H9 (cell line): ENCODE measurements at regions not wholly inside any gene's neighbourhood (a gene's known extent, or its start where the extent isn't known, plus 50 kb on each side); places are given as distances from the start of the nearest gene placed in this dataset.
A peak's percentile ranks its signal among the peaks of the same experiment; 100 is the strongest.

Experiments used
- DNase-seq: peaks from one replicate; pipeline ENCODE4 v3.0.0-alpha.2; 2017
- H2AFZ ChIP-seq: one replicate; pipeline ENCODE4 v1.6.1; 2013; ENCODE audit warnings: mild to moderate bottlenecking, low read length, control low read depth, moderate library complexity
- H2AK5ac ChIP-seq: 2 replicates; pipeline ENCODE4 v1.6.1; 2013; ENCODE audit warnings: low read length, control low read depth, mixed read lengths; ENCODE audit not compliant: insufficient read length
- H2BK120ac ChIP-seq: one replicate; pipeline ENCODE4 v1.6.1; 2013; ENCODE audit warnings: low read depth, mild to moderate bottlenecking, low read length, control low read depth, inconsistent platforms; ENCODE audit not compliant: poor library complexity, severe bottlenecking
- H2BK12ac ChIP-seq: 2 replicates; pipeline ENCODE4 v1.6.1; 2013; ENCODE audit warnings: low read length, control low read depth, mixed read lengths, low read depth; ENCODE audit not compliant: insufficient read length
- H2BK15ac ChIP-seq: 2 replicates; pipeline ENCODE4 v1.6.1; 2013; ENCODE audit warnings: low read depth, low read length, control low read depth
- H2BK20ac ChIP-seq: one replicate; pipeline ENCODE4 v1.6.1; 2013; ENCODE audit warnings: low read depth, mild to moderate bottlenecking, low read length, control low read depth, inconsistent platforms; ENCODE audit not compliant: poor library complexity, severe bottlenecking
- H2BK5ac ChIP-seq: 2 replicates; pipeline ENCODE4 v1.6.1; 2013; ENCODE audit warnings: low read length, control low read depth, mixed read lengths; ENCODE audit not compliant: insufficient read length
- H3K14ac ChIP-seq: 2 replicates; pipeline ENCODE4 v1.6.1; 2013; ENCODE audit warnings: low read length, control low read depth; ENCODE audit not compliant: insufficient read depth
- H3K18ac ChIP-seq: 2 replicates; pipeline ENCODE4 v1.6.1; 2013; ENCODE audit warnings: low read depth, mild to moderate bottlenecking, mixed read lengths, low read length, control low read depth; ENCODE audit not compliant: insufficient read length
- H3K23ac ChIP-seq: 2 replicates; pipeline ENCODE4 v1.6.1; 2013; ENCODE audit warnings: low read length, control low read depth, mixed read lengths, low read depth; ENCODE audit not compliant: insufficient read length
- H3K23me2 ChIP-seq: 2 replicates; pipeline ENCODE4 v1.6.1; 2013; ENCODE audit warnings: low read depth, mild to moderate bottlenecking, mixed read lengths, low read length, control low read depth; ENCODE audit not compliant: insufficient read length, poor library complexity, severe bottlenecking
- H3K27ac ChIP-seq: 2 replicates; pipeline ENCODE4 v1.5.1; 2013; ENCODE audit warnings: low read length, control low read depth, mixed read lengths, low read depth; ENCODE audit not compliant: insufficient read length
- H3K27me3 ChIP-seq: 2 replicates; pipeline ENCODE4 v1.6.1; 2013; ENCODE audit warnings: low read length, control low read depth, inconsistent platforms; ENCODE audit not compliant: insufficient read depth
- H3K4ac ChIP-seq: 2 replicates; pipeline ENCODE4 v1.6.1; 2013; ENCODE audit warnings: low read depth, mild to moderate bottlenecking, control low read depth, inconsistent platforms, low read length, moderate library complexity
- H3K4me1 ChIP-seq: 2 replicates; pipeline ENCODE4 v1.6.1; 2013; ENCODE audit warnings: low read length, control low read depth, inconsistent platforms; ENCODE audit not compliant: insufficient read depth
- H3K4me2 ChIP-seq: 2 replicates; pipeline ENCODE4 v1.6.1; 2013; ENCODE audit warnings: low read length, control low read depth, mixed read lengths; ENCODE audit not compliant: insufficient read length, insufficient read depth
- H3K56ac ChIP-seq: 2 replicates; pipeline ENCODE4 v1.6.1; 2013; ENCODE audit warnings: low read depth, mild to moderate bottlenecking, mixed read lengths, low read length, control low read depth; ENCODE audit not compliant: insufficient read length
- H3K79me1 ChIP-seq: 2 replicates; pipeline ENCODE4 v1.6.1; 2013; ENCODE audit warnings: low read depth, mild to moderate bottlenecking, moderate library complexity, low read length, control low read depth, inconsistent platforms; ENCODE audit not compliant: insufficient read depth, poor library complexity, severe bottlenecking
- H3K79me2 ChIP-seq: 2 replicates; pipeline ENCODE4 v1.6.1; 2013; ENCODE audit warnings: low read length, control low read depth, inconsistent platforms; ENCODE audit not compliant: insufficient read depth
- H3K9ac ChIP-seq: 2 replicates; pipeline ENCODE4 v1.6.1; 2013; ENCODE audit warnings: low read length, control low read depth, mixed read lengths; ENCODE audit not compliant: insufficient read length; ENCODE audit errors: extremely low read depth
- H3K9me3 ChIP-seq: one replicate; pipeline ENCODE4 v1.6.1; 2013; ENCODE audit warnings: low read depth, low read length, inconsistent platforms; ENCODE audit not compliant: control insufficient read depth
- H3T11ph ChIP-seq: one replicate; pipeline ENCODE4 v1.6.1; 2013; ENCODE audit warnings: mild to moderate bottlenecking, low read length, control low read depth, inconsistent platforms
- H4K20me1 ChIP-seq: one replicate; pipeline ENCODE4 v1.6.1; 2013; ENCODE audit not compliant: control insufficient read depth, insufficient read length, insufficient read depth
- H4K5ac ChIP-seq: 2 replicates; pipeline ENCODE4 v1.6.1; 2013; ENCODE audit warnings: low read depth, mild to moderate bottlenecking, mixed read lengths, low read length, control low read depth; ENCODE audit not compliant: insufficient read length
- H4K8ac ChIP-seq: replicated peaks from 2 replicates; pipeline ENCODE4 v1.6.1; 2013; ENCODE audit warnings: low read length, control low read depth, mixed read lengths, low read depth; ENCODE audit not compliant: insufficient read length
- H4K91ac ChIP-seq: 2 replicates; pipeline ENCODE4 v1.6.1; 2013; ENCODE audit warnings: low read depth, mild to moderate bottlenecking, moderate library complexity, mixed read lengths, low read length, control low read depth; ENCODE audit not compliant: insufficient read length
- H3K27ac Mint-ChIP-seq, 3 experiments: 2 replicates in 2 of 3; 3 replicates in 1 of 3; pipeline ENCODE4 v1.8.0; 2020 to 2021; ENCODE audit warnings: mixed read lengths in 3 of 3, mild to moderate bottlenecking in 1 of 3, moderate library complexity in 1 of 3
- H3K27me3 Mint-ChIP-seq: 2 replicates; pipeline ENCODE4 v1.8.0; 2021; ENCODE audit warnings: low read depth, mild to moderate bottlenecking, moderate library complexity, mixed read lengths
- H3K36me3 Mint-ChIP-seq, 3 experiments: 2 replicates in 2 of 3; 3 replicates in 1 of 3; pipeline ENCODE4 v1.8.0; 2020 to 2021; ENCODE audit warnings: low read depth in 3 of 3, mixed read lengths in 3 of 3; ENCODE audit not compliant: insufficient read depth in 1 of 3
- H3K4me1 Mint-ChIP-seq, 2 experiments: 2 replicates each; pipeline ENCODE4 v1.8.0; 2020; ENCODE audit warnings: mixed read lengths in 2 of 2
- H3K4me3 Mint-ChIP-seq, 2 experiments: 2 replicates in 1 of 2; 3 replicates in 1 of 2; pipeline ENCODE4 v1.8.0; 2020 to 2021; ENCODE audit warnings: mild to moderate bottlenecking in 2 of 2, mixed read lengths in 2 of 2, moderate library complexity in 1 of 2
- H3K9me3 Mint-ChIP-seq, 2 experiments: 2 replicates in 1 of 2; 3 replicates in 1 of 2; pipeline ENCODE4 v1.8.0; 2020; ENCODE audit warnings: mild to moderate bottlenecking in 2 of 2, mixed read lengths in 2 of 2, moderate library complexity in 1 of 2
- CTCF ChIP-seq: fragments of 200-600 bp; sonication (generic); conservative IDR thresholded peaks from 3 replicates; pipeline ENCODE4 v1.8.0; 2021; ENCODE audit warnings: antibody characterized with exemption, mild to moderate bottlenecking
- WGBS: extraction: QIAGEN DNeasy Blood & Tissue Kit; methylation state at CpG from one replicate; pipeline ENCODE4 v1.1.7; 2013; ENCODE audit warnings: missing lambda C conversion rate, low lambda C conversion rate, mixed read lengths; ENCODE audit not compliant: insufficient read length; ENCODE audit errors: extremely low coverage; 5-methylcytosine and 5-hydroxymethylcytosine counted together

DNA sequence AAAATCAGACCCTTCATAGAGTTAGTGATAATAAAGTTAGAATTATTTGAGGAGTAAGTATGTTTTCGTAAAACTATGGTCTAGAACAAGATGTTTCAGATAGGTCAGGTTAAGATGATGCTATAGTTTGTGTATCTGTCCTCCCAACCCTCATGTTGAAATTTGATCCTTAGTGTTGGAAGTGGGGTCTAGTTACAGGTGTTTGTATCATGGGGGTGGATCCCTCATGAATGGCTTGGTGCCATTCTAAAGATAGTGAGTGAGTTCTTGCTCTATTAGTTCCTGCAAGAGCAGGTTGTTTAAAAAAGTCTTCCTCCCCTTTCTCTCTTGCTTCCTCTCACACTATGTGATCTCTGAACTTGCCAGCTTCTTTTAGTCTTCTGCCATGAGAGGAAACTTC is 707.3 kb upstream of the FOXG1 start:
- H2BK5ac ChIP-seq, result no peak overlapping the region
- no peak overlapping the region for H2AFZ ChIP-seq
- H3K23me2 ChIP-seq, result no peaks in the 10 kb centered on the region
- no peak overlapping the region for H2BK12ac ChIP-seq
- no peaks in the 10 kb centered on the region; the same call in 1 of the 2 replicates for H3K4me1 ChIP-seq
- H4K20me1 ChIP-seq, result no peaks in the 10 kb centered on the region
- H3K4me2 ChIP-seq, result no peak overlapping the region
- no peaks in the 10 kb centered on the region for H3K79me2 ChIP-seq
- Mint-ChIP-seq H3K4me3 (no peak overlapping the region), H3K9me3 (no peaks in the 10 kb centered on the region), H3K27me3 (no peaks in the 10 kb centered on the region; the same call in 1 of the 2 replicates), H3K27ac (peak overlapping the region in 1 of 3 experiments; percentile 81; a peak in 1 of 7 replicates), H3K36me3 (no peaks in the 10 kb centered on the region), H3K4me1 (peaks cover 5 to 6% of the 10 kb centered on the region in 2 experiments; a peak in 3 of 4 replicates)
- no peak overlapping the region for H4K8ac ChIP-seq
- H3K4ac ChIP-seq, result no peak overlapping the region
- no peak overlapping the region for H4K91ac ChIP-seq
- H3K9ac ChIP-seq, result no peak overlapping the region
- no peak overlapping the region for H2BK20ac ChIP-seq
- no peaks in the 10 kb centered on the region for H3K27me3 ChIP-seq
- H3T11ph ChIP-seq, result no peak overlapping the region
- H2BK120ac ChIP-seq, result no peak overlapping the region
- no peak for TF ChIP-seq CTCF
- no peak overlapping the region for H3K14ac ChIP-seq
- H3K56ac ChIP-seq, result no peak overlapping the region
- no peak overlapping the region for H3K23ac ChIP-seq
- H3K27ac ChIP-seq, result no peak overlapping the region
- DNase-seq, result no peak
- H3K79me1 ChIP-seq, result no peaks in the 10 kb centered on the region
- no peak overlapping the region for H4K5ac ChIP-seq
- 100% methylated on average over 1 of the region's 1 CpG for WGBS
- no peaks in the 10 kb centered on the region for H3K9me3 ChIP-seq
- H2BK15ac ChIP-seq, result no peak overlapping the region
- H2AK5ac ChIP-seq, result no peak overlapping the region
- H3K18ac ChIP-seq, result no peak overlapping the region
